SK-N-SH (cell line): ENCODE measurements at regions not wholly inside any gene's neighbourhood (a gene's known extent, or its start where the extent isn't known, plus 50 kb on each side); places are given as distances from the start of the nearest gene placed in this dataset.

Experiments used
- CTCF ChIA-PET: fragments of 300-600, 350-600 bp; formaldehyde crosslinking; extraction: SDS; loops from one replicate; lab custom pipeline; 2021; lab: Yijun Ruan, JAX
- POLR2A ChIA-PET: fragments of 350-600 bp; sonication (Branson Sonifier 250); formaldehyde crosslinking; extraction: SDS; loops from one replicate; lab custom pipeline; 2020; ENCODE audit warnings: antibody characterized with exemption, inconsistent platforms; lab: Yijun Ruan, JAX
- DNase-seq: peaks from one replicate; pipeline ENCODE4 v3.0.0; 2012
- H2AFZ ChIP-seq: fragments of 200-600 bp; sonication (generic); 2 replicates; pipeline ENCODE4 v1.8.1; 2016; ENCODE audit warnings: antibody characterized with exemption, mild to moderate bottlenecking, low read depth
- H3F3A ChIP-seq: fragments of 200-600 bp; sonication (generic); replicated peaks from 2 replicates; pipeline ENCODE3; 2016; ENCODE audit warnings: antibody characterized with exemption, mild to moderate bottlenecking; ENCODE audit not compliant: insufficient read depth
- H3K27ac ChIP-seq, 2 experiments: fragments of 200-500 bp in 1 of 2; fragments of 200-600 bp in 1 of 2; sonication (Bioruptor generic) in 1 of 2; sonication (generic), shearing (Covaris generic) in 1 of 2; 2 replicates each; pipeline versions ENCODE4 v1.5.1 to v1.6.1; 2014 to 2016; ENCODE audit warnings: low read depth in 2 of 2, inconsistent platforms in 1 of 2, low read length in 1 of 2, mild to moderate bottlenecking in 1 of 2, mixed read lengths in 1 of 2
- H3K27me3 ChIP-seq: fragments of 200-600 bp; sonication (generic), shearing (Covaris generic); 2 replicates; pipeline ENCODE4 v1.6.1; 2016; ENCODE audit warnings: mixed run types; ENCODE audit not compliant: insufficient read depth
- H3K36me3 ChIP-seq, 2 experiments: fragments of 200-500 bp in 1 of 2; fragments of 200-600 bp in 1 of 2; sonication (Bioruptor generic) in 1 of 2; sonication (generic) in 1 of 2; replicated peaks in 1 of 2; 2 replicates each; pipeline versions ENCODE3 to v1.5.1; 2014 to 2016; ENCODE audit warnings: low read length in 1 of 2, mild to moderate bottlenecking in 1 of 2; ENCODE audit not compliant: insufficient read depth in 2 of 2, control insufficient read depth in 1 of 2
- H3K4me1 ChIP-seq, 2 experiments: fragments of 200-500 bp in 1 of 2; fragments of 200-600 bp in 1 of 2; sonication (Bioruptor generic) in 1 of 2; sonication (generic), shearing (Covaris generic) in 1 of 2; 2 replicates each; pipeline versions ENCODE4 v1.5.1 to v1.6.1; 2014 to 2016; ENCODE audit warnings: low read depth in 1 of 2, low read length in 1 of 2, mixed run types in 1 of 2; ENCODE audit not compliant: insufficient read depth in 2 of 2, control insufficient read depth in 1 of 2
- H3K4me2 ChIP-seq: fragments of 200-600 bp; sonication (generic), shearing (Covaris generic); 2 replicates; pipeline ENCODE4 v1.6.1; 2017; ENCODE audit warnings: mixed run types
- H3K4me3 ChIP-seq, 2 experiments: fragments of 200-500 bp in 1 of 2; fragments of 200-600 bp in 1 of 2; sonication (Bioruptor generic) in 1 of 2; sonication (generic), shearing (Covaris generic) in 1 of 2; 2 replicates each; pipeline versions ENCODE4 v1.5.1 to v1.8.1; 2014 to 2016; ENCODE audit warnings: low read depth in 2 of 2, inconsistent platforms in 1 of 2, low read length in 1 of 2, mild to moderate bottlenecking in 1 of 2, mixed read lengths in 1 of 2, moderate library complexity in 1 of 2
- H3K79me2 ChIP-seq: fragments of 200-600 bp; sonication (generic); 2 replicates; pipeline ENCODE4 v1.8.1; 2017; ENCODE audit warnings: mild to moderate bottlenecking; ENCODE audit not compliant: insufficient read depth
- H3K9ac ChIP-seq: fragments of 200-600 bp; sonication (generic); 2 replicates; pipeline ENCODE4 v1.6.1; 2017; ENCODE audit warnings: mixed run types
- H3K9me2 ChIP-seq: fragments of 200-600 bp; sonication (generic); 2 replicates; pipeline ENCODE4 v1.6.1; 2017; ENCODE audit warnings: mixed run types
- H3K9me3 ChIP-seq: fragments of 200-600 bp; sonication (generic); 2 replicates; pipeline ENCODE4 v1.6.1; 2017; ENCODE audit warnings: mixed run types, mild to moderate bottlenecking, moderate library complexity
- H4K20me1 ChIP-seq: fragments of 200-600 bp; sonication (generic); 2 replicates; pipeline ENCODE4 v1.6.1; 2017; ENCODE audit warnings: mild to moderate bottlenecking, mixed run types; ENCODE audit not compliant: insufficient read depth
- EP300 ChIP-seq, 2 experiments: IDR thresholded peaks; 2 replicates each; pipeline versions ENCODE4 v1.4.0 to v1.6.1; 2012; ENCODE audit warnings: borderline replicate concordance in 1 of 2, low read depth in 1 of 2, low read length in 1 of 2
- NFIC ChIP-seq: IDR thresholded peaks from 2 replicates; pipeline ENCODE4 v1.4.0; 2012; ENCODE audit warnings: borderline replicate concordance
- PBX3 ChIP-seq: IDR thresholded peaks from 2 replicates; pipeline ENCODE4; 2012
- REST ChIP-seq: IDR thresholded peaks from 2 replicates; pipeline ENCODE4 v1.6.1; 2012; ENCODE audit warnings: mild to moderate bottlenecking, low read depth, low read length, moderate library complexity
- WGBS: methylation state at CpG from one replicate; pipeline ENCODE4 v1.1.6; 2017; ENCODE audit warnings: low lambda C conversion rate; 5-methylcytosine and 5-hydroxymethylcytosine counted together
- TF ChIP-seq, protein P1 (sequence below): fragments of 150-350 bp; IDR thresholded peaks from 2 replicates; pipeline ENCODE4 v1.6.1; 2017; ENCODE audit warnings: antibody characterized with exemption, low read length, low read depth, borderline replicate concordance

DNA sequence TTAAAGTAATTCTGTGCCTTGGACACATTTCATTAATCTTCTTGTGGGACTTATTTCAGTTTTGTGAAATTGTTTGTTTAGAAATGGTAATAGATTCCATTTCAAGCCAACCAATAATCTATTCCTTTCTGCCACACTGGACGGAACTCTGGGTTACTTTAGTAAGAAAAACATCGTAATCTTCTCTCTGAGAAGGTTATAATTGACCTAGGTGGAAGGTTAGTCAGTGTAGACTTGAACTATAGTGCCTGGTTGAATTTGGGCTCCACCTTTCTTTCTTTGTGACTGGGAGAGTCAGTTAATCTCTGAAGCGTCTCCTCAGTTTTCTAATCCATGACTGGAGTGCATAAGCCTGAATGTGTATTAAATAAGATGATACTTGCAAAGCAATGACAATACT, 89.7 kb upstream of the PRLR start:
- Histone ChIP-seq H3K27ac (no peak overlapping the region), H2AFZ (no peak overlapping the region), H3K36me3 (no peaks in the 10 kb centered on the region), H3K4me3 (no peak overlapping the region), H3K4me2 (no peak overlapping the region), H3F3A (no peaks in the 10 kb centered on the region), H3K9me2 (no peaks in the 10 kb centered on the region), H3K27me3 (no peaks in the 10 kb centered on the region), H3K4me1 (no peaks in the 10 kb centered on the region; a peak in 1 of 4 replicates), H3K9ac (no peak overlapping the region)
- no peak for DNase-seq
- 33% methylated on average over 3 of the region's 3 CpGs for WGBS
- POLR2A ChIA-PET: no interaction called here
- TF ChIP-seq EP300 (IDR thresholded peaks at IDR 0.05; ENCODE audit: borderline replicate concordance in 1 of 2, low read depth in 1 of 2, low read length in 1 of 2) (no peak), REST (no peak)
- TF ChIP-seq, all 33 proteins: peak for 0
- no peaks in the 10 kb centered on the region for H4K20me1 ChIP-seq
- H3K79me2 ChIP-seq: no peaks in the 10 kb centered on the region
- CTCF ChIA-PET: no interaction called here
- H3K9me3 ChIP-seq: no peaks in the 10 kb centered on the region

GRCh38 chr5:35319333-35320002, 89.2 kb upstream of the PRLR start:
- Histone ChIP-seq H4K20me1 (no peaks in the 10 kb centered on the region), H3K27ac (no peak overlapping the region), H3K4me3 (no peak overlapping the region), H3K4me2 (no peak overlapping the region), H3K27me3 (no peaks in the 10 kb centered on the region), H3F3A (no peaks in the 10 kb centered on the region), H3K36me3 (no peaks in the 10 kb centered on the region), H3K9me3 (no peaks in the 10 kb centered on the region), H2AFZ (no peak overlapping the region), H3K79me2 (no peaks in the 10 kb centered on the region), H3K9ac (no peak overlapping the region), H3K9me2 (no peaks in the 10 kb centered on the region), H3K4me1 (no peaks in the 10 kb centered on the region; a peak in 1 of 4 replicates)
- DNase-seq: no peak
- TF ChIP-seq, protein P1, sequence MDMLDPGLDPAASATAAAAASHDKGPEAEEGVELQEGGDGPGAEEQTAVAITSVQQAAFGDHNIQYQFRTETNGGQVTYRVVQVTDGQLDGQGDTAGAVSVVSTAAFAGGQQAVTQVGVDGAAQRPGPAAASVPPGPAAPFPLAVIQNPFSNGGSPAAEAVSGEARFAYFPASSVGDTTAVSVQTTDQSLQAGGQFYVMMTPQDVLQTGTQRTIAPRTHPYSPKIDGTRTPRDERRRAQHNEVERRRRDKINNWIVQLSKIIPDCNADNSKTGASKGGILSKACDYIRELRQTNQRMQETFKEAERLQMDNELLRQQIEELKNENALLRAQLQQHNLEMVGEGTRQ: no peak
- TF ChIP-seq NFIC (peak; percentile 45; the same call in 1 of the 2 replicates), PBX3 (peak; percentile 38; the same call in 1 of the 2 replicates)
- CTCF ChIA-PET: no interaction called here
- WGBS: 23% methylated on average over 4 of the region's 4 CpGs
- POLR2A ChIA-PET: no interaction called here
